Kidney (tissue), 13 donors: ENCODE measurements at regions not wholly inside any gene's neighbourhood (a gene's known extent, or its start where the extent isn't known, plus 50 kb on each side); places are given as distances from the start of the nearest gene placed in this dataset.

Experiments used
- DNase-seq, 5 donors: peaks; one replicate each; pipeline ENCODE4 v3.0.0-alpha.2; 2013 to 2020
- FAIRE-seq: peaks from 2 replicates; lab custom pipeline; 2012; peaks lifted over from hg19 to GRCh38; lab: Jason Lieb, UNC
- H3K27ac ChIP-seq, 2 donors: one replicate each; pipeline ENCODE4 v1.7.0; 2013; ENCODE audit warnings: low read depth in 2 of 2, low read length in 2 of 2, inconsistent platforms in 1 of 2
- H3K27me3 ChIP-seq: one replicate; pipeline ENCODE4 v1.7.1; 2013; ENCODE audit warnings: low read length, inconsistent platforms; ENCODE audit not compliant: control insufficient read depth, insufficient read depth
- H3K36me3 ChIP-seq, 3 donors: one replicate each; pipeline versions ENCODE4 v1.7.0 to v1.7.1; 2013; ENCODE audit warnings: low read length in 3 of 3, control low read depth in 1 of 3, inconsistent platforms in 1 of 3; ENCODE audit not compliant: insufficient read depth in 3 of 3, control insufficient read depth in 2 of 3
- H3K4me1 ChIP-seq, 3 donors: one replicate each; pipeline versions ENCODE4 v1.7.0 to v1.7.1; 2013; ENCODE audit warnings: low read length in 3 of 3, inconsistent platforms in 1 of 3, low read depth in 1 of 3; ENCODE audit not compliant: control insufficient read depth in 2 of 3, insufficient read depth in 2 of 3
- H3K4me3 ChIP-seq, 3 donors: one replicate each; pipeline versions ENCODE4 v1.7.0 to v1.8.1; 2013; ENCODE audit warnings: low read length in 3 of 3, control low read depth in 1 of 3, inconsistent platforms in 1 of 3
- H3K9ac ChIP-seq, 3 donors: one replicate each; pipeline versions ENCODE4 v1.7.0 to v1.7.1; 2013; ENCODE audit warnings: low read length in 3 of 3, control low read depth in 1 of 3, inconsistent platforms in 1 of 3
- H3K9me3 ChIP-seq, 3 donors: one replicate each; pipeline versions ENCODE4 v1.7.0 to v1.7.1; 2013; ENCODE audit warnings: low read length in 3 of 3, control low read depth in 1 of 3, inconsistent platforms in 1 of 3; ENCODE audit not compliant: control insufficient read depth in 2 of 3, insufficient read depth in 1 of 3
- CTCF ChIP-seq: IDR thresholded peaks from 3 replicates; pipeline ENCODE4 v1.5.1; 2012; ENCODE audit warnings: mild to moderate bottlenecking, moderate library complexity, borderline replicate concordance; ENCODE audit not compliant: insufficient read depth; ENCODE audit errors: extremely low read depth
- intact Hi-C: fragments of 100-400 bp; cut with DNase I; formaldehyde crosslinking; loops from one replicate; pipeline ENCODE4 v1.11.1; 2022
- donor health status: control.
- donor health status: control.
- donor health status: control.
- donor health status: control.
- donor health status: control.
- donor health status: DM: yes; HTN: yes; CAD: no.
- donor health status: Normal renal cell carcinoma (clear cell type).

DNA sequence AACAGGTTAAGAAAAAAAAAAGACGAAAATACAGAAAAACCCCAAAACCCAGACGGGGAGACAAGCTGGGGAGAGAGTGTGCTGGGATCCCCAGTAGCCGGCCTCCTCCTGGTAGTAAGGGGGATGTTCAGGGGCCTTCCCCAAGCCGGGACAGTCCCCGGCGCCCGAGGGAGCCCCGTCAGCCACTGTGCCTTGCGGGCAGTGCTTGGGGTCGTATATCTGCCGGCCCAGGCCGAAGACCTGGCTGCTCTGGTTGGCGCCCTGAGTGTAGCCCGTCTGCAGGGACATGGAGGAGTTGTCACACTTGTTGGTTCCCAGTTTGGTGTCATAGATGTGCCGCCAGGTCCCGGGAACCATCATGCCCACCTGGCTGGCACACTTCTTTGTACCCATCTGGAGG, 287.2 kb upstream of the GADL1 start:
- intact Hi-C loops = no loop called here
- no peaks in the 10 kb centered on the region for H3K27me3 ChIP-seq
- H3K4me1 ChIP-seq = peaks cover 0 to 7% (median 0%) of the 10 kb centered on the region in 3 donors
- H3K4me3 ChIP-seq = no peak overlapping the region
- H3K36me3 ChIP-seq = no peaks in the 10 kb centered on the region
- H3K27ac ChIP-seq = no peak overlapping the region
- FAIRE-seq (no peak), DNase-seq (no peak)
- TF ChIP-seq CTCF = no peak
- no peak overlapping the region for H3K9ac ChIP-seq
- no peaks in the 10 kb centered on the region for H3K9me3 ChIP-seq

GRCh38 chr3:31182661-31183060, 288.2 kb upstream of the GADL1 start:
- Histone ChIP-seq H3K4me1 (peaks cover 0 to 16% (median 0%) of the 10 kb centered on the region in 3 donors), H3K9ac (no peak overlapping the region), H3K9me3 (no peaks in the 10 kb centered on the region), H3K27me3 (no peaks in the 10 kb centered on the region), H3K27ac (no peak overlapping the region), H3K36me3 (no peaks in the 10 kb centered on the region), H3K4me3 (no peak overlapping the region)
- FAIRE-seq (no peak), DNase-seq (no peak)
- no peak for TF ChIP-seq CTCF
- intact Hi-C loops = no loop called here

- Histone ChIP-seq H3K9ac (no peak overlapping the region), H3K27ac (no peak overlapping the region), H3K27me3 (no peaks in the 10 kb centered on the region), H3K4me3 (no peak overlapping the region), H3K9me3 (no peaks in the 10 kb centered on the region), H3K4me1 (peaks cover 0 to 23% (median 0%) of the 10 kb centered on the region in 3 donors), H3K36me3 (no peaks in the 10 kb centered on the region)
- no peak for TF ChIP-seq CTCF
- DNase-seq = no peak
- FAIRE-seq = no peak
- intact Hi-C loops = no loop called here
Measured at GRCh38 chr3:31184261-31185061, 290.0 kb upstream of the GADL1 start.

- Histone ChIP-seq H3K27ac (no peak overlapping the region), H3K27me3 (no peaks in the 10 kb centered on the region), H3K9me3 (no peaks in the 10 kb centered on the region), H3K4me3 (no peak overlapping the region), H3K4me1 (peaks cover 0 to 23% (median 0%) of the 10 kb centered on the region in 3 donors), H3K36me3 (no peaks in the 10 kb centered on the region), H3K9ac (no peak overlapping the region)
- no peak for TF ChIP-seq CTCF
- FAIRE-seq = no peak
- intact Hi-C loops = no loop called here
- DNase-seq = peak in 2 of 5 donors; percentile 22 to 31
Measured at GRCh38 chr3:31185062-31185357, 290.5 kb upstream of the GADL1 start.
